GM18499 (cell line): ENCODE measurements at regions not wholly inside any gene's neighbourhood (a gene's known extent, or its start where the extent isn't known, plus 50 kb on each side); places are given as distances from the start of the nearest gene placed in this dataset.
A peak's percentile ranks its signal among the peaks of the same experiment; 100 is the strongest.
"Not testable (repeated sequence)": the region's sequence is repeated elsewhere in the genome, so short reads cannot be mapped to it uniquely, and the experiment has no call there.

Experiments used
- ATAC-seq: cut with Tn5 transposase; IDR thresholded peaks from one replicate; pipeline ENCODE4 v1.9.1; 2021; ENCODE audit warnings: moderate number of reproducible peaks; ENCODE audit not compliant: insufficient read depth, unreplicated experiment

GRCh38 chr2:59282374-59283057, 1041.4 kb upstream of the FANCL start:
- ATAC-seq: no peak

DNA sequence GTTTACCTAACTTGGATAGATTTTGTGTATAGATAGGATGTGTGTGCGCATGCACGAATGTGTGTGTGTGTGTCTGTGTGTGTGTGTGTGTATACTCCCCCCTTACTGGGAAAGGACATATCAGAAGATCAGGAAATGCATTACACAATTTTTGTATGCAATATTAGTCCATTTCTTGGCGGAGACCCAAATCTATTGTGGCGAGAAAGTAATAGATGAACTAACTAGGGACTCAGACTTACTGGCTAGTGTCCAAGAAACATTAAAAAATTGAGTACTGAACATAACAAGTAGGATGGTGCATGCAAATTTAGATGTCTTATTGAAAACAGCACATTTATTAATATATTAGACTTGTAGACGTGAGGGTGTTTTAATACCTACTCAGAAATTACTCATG, 1036.5 kb upstream of the FANCL start:
- ATAC-seq: no peak

- no peak for ATAC-seq
These were observed 1035.8 kb upstream of the FANCL start for GRCh38 chr2:59276917-59277316.

GRCh38 chr2:59276033-59276432, 1034.9 kb upstream of the FANCL start:
- ATAC-seq: no peak

DNA sequence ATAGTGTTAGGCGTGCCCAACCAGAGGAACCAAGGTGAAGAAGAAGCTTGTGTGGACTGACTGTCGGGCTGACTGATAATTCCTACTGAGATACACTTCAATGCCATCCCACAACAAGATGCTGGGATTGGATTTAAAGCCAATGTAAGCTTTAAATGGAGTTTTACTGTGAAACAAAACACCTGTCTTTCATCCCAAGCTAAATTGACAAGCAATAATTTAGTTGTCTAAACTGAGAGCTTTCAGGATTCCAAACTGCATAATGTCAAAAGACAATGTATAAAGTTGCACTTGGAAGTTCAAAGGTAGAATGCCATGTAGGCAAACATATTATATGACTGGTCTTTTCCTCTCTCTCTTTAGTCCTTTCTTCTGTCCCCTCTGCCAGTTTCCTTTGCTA, 1025.3 kb upstream of the FANCL start:
- ATAC-seq: no peak

DNA sequence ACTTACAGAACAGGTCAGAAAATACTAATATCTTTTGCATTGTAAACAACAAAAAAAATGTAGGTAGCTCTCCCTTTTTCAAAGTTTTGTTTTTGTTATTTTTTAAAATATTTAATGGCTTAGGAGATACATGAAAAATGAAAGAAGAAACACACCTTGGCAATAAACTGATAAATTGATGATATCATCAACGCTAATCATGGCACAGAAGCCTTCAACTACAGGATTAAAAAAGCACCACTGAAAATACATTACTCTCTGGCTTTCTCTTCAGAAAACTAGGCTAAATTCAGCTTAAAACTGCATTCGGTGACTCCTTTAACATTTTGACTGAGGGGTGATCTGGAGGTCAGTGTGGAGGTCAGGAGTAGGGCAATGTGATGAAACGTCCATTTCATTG, 1018.8 kb upstream of the FANCL start:
- no peak for ATAC-seq

GRCh38 chr2:59256290-59256689, 1015.2 kb upstream of the FANCL start:
- ATAC-seq: no peak

DNA sequence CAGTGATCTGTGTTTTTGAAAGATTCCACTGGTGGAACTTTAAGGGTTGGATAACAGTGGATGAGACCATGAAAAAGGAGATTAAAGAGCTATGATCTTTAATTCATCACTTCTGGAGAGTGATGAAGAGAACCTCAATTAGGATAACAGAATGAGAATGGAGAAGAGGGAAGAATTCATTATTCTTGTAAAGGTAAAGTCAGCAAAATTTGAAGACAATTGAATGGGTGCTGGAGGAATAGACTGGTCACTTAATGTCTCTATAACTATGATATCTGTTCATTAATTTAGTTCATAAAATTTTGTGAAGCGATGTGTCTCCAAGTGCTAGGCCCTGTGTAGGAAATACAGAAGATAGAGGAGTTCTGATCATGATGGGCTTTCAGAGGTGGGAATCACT, 1013.2 kb upstream of the FANCL start:
- no peak for ATAC-seq

GRCh38 chr2:59250307-59250677, 1009.2 kb upstream of the FANCL start:
- ATAC-seq: no peak

- no peak for ATAC-seq
These were observed 1008.5 kb upstream of the FANCL start for GRCh38 chr2:59249441-59250306.

DNA sequence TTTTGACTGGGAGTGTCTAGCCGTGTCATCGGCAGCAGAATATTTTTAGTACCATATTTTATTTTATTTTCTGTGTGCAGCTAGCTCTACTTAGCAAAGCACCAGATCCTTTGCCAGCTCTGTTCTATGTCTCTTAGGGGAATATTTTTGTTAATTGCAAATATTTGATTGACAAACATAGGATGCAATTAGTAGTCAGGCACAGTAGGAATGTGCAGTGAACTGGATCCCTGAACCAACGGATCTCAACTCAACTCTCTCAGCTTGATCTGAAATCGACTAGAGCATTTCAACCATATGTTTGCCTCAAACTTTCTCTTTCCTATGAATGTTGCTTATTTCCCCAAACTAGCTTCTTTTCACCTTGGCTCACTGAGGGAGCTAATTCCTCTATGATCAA, 998.0 kb upstream of the FANCL start:
- ATAC-seq: no peak

DNA sequence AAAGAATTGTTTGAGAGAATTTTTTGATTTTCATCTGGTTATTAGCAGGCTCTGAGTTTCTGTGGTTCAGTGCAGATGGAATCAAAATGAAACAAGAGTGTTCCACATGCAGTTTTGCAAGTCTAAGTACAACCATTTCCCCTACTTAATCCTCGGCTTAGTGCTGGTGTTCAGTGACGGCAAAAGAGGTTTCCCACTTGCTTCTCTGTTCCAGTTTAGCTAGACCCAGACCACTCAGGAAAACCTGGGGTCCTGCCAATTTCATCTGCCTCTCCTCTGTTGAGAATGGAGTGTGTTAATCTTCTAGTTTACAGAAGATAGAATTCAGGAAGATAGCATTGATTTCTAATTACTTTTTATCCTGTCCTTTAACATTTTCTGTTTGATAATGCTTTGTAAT, 996.2 kb upstream of the FANCL start:
- no peak for ATAC-seq

DNA sequence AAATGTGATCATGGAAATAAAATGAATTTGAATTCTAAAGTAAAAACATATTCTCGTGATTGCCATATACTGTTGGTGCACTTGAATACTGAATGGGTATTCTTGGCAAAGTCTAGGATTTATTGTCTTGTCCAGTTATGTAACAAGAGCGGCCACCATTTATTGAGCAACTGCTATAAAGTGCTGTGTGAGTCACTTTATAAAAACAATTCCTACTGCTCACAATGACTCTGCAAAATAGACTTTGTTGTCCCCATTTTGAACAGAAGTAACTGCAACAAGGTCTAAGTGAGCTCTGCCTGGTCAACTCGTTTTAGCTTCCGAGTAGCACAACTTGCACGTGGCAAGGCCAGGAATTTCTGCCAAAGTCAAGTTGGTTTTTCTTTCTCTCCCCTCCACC, 995.6 kb upstream of the FANCL start:
- ATAC-seq: no peak

- ATAC-seq: no peak
These were observed 992.8 kb upstream of the FANCL start for GRCh38 chr2:59233920-59234319.

GRCh38 chr2:59233448-59233847, 992.3 kb upstream of the FANCL start:
- no peak for ATAC-seq

DNA sequence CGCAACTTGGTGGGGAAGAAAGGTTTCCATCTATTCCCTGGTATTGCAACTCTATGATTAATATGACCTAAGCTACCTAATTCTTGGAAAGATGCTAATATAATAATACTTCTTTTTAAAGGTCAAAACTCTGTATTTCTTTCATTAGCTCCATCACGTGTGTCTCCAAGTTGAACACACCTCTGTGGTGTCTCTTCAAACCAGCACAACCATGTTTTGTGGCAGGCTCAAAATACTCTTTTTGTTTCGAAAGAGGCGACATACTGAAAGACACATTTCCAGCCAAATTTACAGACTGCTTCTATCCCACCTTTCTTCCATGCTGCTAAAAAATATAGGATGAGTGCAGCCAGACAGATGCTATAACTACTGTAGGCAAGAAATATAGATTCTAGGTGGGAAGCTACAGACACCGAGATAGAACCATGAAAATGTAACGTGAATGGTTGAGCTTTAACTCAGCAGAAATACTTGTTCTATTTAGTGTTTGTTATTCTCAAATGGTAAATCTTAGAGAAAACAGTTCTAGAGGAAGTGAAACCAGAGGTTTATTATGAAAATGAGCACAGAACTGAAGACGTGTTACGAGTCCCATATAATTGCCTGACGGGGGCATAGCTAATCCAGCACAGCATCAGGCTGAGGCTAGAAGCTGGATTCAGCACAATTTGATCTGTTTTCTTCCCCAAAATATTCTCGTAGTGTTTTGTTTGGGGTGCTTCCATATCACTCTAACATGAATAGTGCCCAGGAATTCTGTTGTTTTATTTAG, 991.5 kb upstream of the FANCL start:
- peak; percentile 97 for ATAC-seq

- ATAC-seq: not testable (repeated sequence)
These were observed 985.2 kb upstream of the FANCL start for GRCh38 chr2:59226362-59226761.

DNA sequence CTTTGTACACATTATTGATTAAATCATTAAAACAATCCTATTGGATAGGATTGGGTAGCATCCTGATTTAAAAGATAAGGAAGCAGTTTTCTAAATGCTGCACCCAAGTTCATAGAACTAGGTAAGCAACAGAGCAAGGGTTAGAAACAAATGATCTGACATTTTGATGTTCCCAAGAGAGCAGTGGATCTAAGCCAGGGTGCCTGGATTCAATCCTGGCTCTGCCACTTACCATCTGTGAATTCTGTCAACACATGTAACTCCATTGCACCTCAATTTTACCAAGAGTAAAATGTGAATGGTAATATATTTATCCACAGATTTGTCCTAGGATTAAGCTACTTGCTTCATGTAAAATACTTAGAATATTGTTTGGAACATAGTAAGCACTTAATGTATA, 982.6 kb upstream of the FANCL start:
- ATAC-seq: no peak

GRCh38 chr2:59217360-59217759, 976.2 kb upstream of the FANCL start:
- no peak for ATAC-seq

DNA sequence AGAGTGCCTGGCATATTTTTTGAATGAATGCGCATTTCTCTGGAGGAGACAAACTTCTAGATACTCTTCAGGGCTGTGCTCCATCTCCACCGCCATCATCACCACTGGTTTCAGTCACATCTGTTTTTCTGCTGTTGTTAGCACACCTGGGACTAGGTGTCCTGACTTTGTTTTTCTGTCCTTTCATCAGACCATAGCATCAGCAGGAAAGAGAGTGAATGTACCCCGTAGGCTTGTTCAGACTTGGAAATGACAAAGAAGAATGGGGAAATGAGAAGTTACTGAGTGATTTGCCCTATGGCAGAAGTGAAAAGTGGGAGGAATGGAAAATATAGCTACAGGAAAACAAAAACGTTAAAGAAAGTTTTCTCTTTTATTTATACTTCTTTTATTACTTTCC, 965.2 kb upstream of the FANCL start:
- ATAC-seq: no peak

DNA sequence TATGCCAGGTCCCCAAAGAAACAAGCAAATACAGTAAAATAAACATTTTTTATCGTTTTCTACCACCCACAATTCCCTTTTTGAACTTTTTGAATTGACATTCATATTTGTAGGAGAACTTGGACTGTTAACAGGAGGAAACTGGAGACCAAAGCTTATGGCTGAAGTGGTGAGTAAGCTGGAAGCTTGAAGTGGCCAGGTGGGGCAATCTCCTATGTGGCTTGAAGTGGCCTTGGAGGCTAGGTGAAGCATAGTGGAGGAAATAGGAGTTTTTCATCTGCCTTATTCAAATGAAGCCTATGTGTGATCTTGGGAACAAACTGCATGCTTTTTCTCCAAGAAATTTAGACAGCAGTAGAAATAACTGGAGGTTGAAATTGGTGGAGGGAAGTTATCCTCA, 962.9 kb upstream of the FANCL start:
- no peak for ATAC-seq
